RWPE1 (cell line): ENCODE measurements at regions not wholly inside any gene's neighbourhood (a gene's known extent, or its start where the extent isn't known, plus 50 kb on each side); places are given as distances from the start of the nearest gene placed in this dataset.

Source experiments
- CTCF ChIA-PET: fragments of 350-600 bp; sonication (Branson Sonifier 250); formaldehyde crosslinking; extraction: SDS; loops from one replicate; lab custom pipeline; 2021; lab: Yijun Ruan, JAX
- POLR2A ChIA-PET: fragments of 400-600 bp; formaldehyde crosslinking; extraction: SDS; loops from one replicate; lab custom pipeline; 2020; ENCODE audit warnings: antibody characterized with exemption; ENCODE audit not compliant: low non-redundant PET; lab: Yijun Ruan, JAX
- DNase-seq: peaks from one replicate; pipeline ENCODE4 v3.0.0; 2012; ENCODE audit warnings: low spot score
- H3K27ac ChIP-seq: fragments of 450-650 bp; 2 replicates; pipeline ENCODE4 v1.5.1; 2017
- CTCF ChIP-seq: fragments of 450-650 bp; conservative IDR thresholded peaks from 2 replicates; pipeline ENCODE4 v1.5.1; 2017; ENCODE audit warnings: low read depth, mild to moderate bottlenecking

GRCh38 chr2:65529419-65529818, 97.0 kb upstream of the SPRED2 start:
- DNase-seq, result no peak
- H3K27ac ChIP-seq, result no peak overlapping the region
- ChIA-PET CTCF (interaction anchor here (0.6 kb wide), 1 partner anchor 90 kb away, joined by 4 read pairs; no protein-coding TSS in a partner anchor), POLR2A (no interaction called here)
- TF ChIP-seq CTCF, result no peak

- DNase-seq, result no peak
- no peak for TF ChIP-seq CTCF
- POLR2A ChIA-PET, result no interaction called here
- CTCF ChIA-PET, result interaction anchor here (1.1 kb wide), 1 partner anchor 56 kb away, joined by 3 read pairs; no protein-coding TSS in a partner anchor
- H3K27ac ChIP-seq, result no peak overlapping the region
Observed at GRCh38 chr2:65528241-65528574, 95.8 kb upstream of the SPRED2 start.

GRCh38 chr2:65527451-65528240, 95.2 kb upstream of the SPRED2 start:
- no peak for TF ChIP-seq CTCF
- no peak for DNase-seq
- CTCF ChIA-PET, result interaction anchor here (1.1 kb wide), 1 partner anchor 56 kb away, joined by 3 read pairs; no protein-coding TSS in a partner anchor
- POLR2A ChIA-PET, result no interaction called here
- no peak overlapping the region for H3K27ac ChIP-seq

- no peak for DNase-seq
- H3K27ac ChIP-seq, result no peak overlapping the region
- CTCF ChIA-PET, result interaction anchor here (0.6 kb wide), 3 partner anchors 14 to 879 kb away, joined by 3 to 5 read pairs (median 3); no protein-coding TSS in a partner anchor
- no peak for TF ChIP-seq CTCF
- POLR2A ChIA-PET, result interaction anchor here (0.7 kb wide), 1 partner anchor 133 kb away, joined by 4 read pairs; no protein-coding TSS in a partner anchor
Observed at GRCh38 chr2:65525616-65526231, 93.3 kb upstream of the SPRED2 start.

- no peak for TF ChIP-seq CTCF
- no peak for DNase-seq
- ChIA-PET POLR2A (no interaction called here), CTCF (no interaction called here)
- no peak overlapping the region for H3K27ac ChIP-seq
Observed at GRCh38 chr2:65522922-65523321, 90.5 kb upstream of the SPRED2 start.

GRCh38 chr2:65518751-65519150, 86.4 kb upstream of the SPRED2 start:
- DNase-seq, result no peak
- TF ChIP-seq CTCF, result no peak
- ChIA-PET CTCF (no interaction called here), POLR2A (no interaction called here)
- no peak overlapping the region for H3K27ac ChIP-seq
